ENCODE measurements at regions not wholly inside any gene's neighbourhood (a gene's known extent, or its start where the extent isn't known, plus 50 kb on each side); places are given as distances from the start of the nearest gene placed in this dataset.

DNA sequence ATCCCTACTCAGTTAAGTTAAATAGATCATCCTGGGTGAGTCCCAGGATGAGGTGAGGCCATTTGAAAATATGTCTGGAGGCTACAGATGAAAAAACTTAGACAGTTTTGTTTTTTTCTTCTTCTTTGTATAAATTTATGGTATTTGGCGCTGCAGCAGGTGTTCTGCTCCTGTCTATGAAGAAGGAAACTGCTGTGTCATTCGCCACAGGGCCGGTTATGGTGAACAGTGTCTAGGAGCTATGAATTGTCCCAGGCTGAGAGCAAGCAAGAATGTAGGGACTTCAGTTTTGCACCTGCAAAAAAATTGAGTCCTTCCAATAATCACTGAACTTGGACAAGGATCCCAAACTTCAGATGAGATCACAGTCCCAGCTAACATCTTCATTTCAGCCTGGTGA is 674.3 kb upstream of the RGS18 start:
- H3K4me3 ChIP-seq (ENCODE audit: low read length in 2 of 2), result no peak overlapping the region
- no CpG with 5 or more reads among the region's 3 CpGs for WGBS, 2 donors (ENCODE audit: extremely low coverage in 2 of 2, insufficient read length in 2 of 2, insufficient replicate concordance in 1 of 2)
- H4K8ac ChIP-seq (ENCODE audit: low read depth, low read length), result no peak overlapping the region
- H3K4me2 ChIP-seq (ENCODE audit: insufficient read depth, low read length, poor library complexity, severe bottlenecking), result no peak overlapping the region
- H2BK12ac ChIP-seq (ENCODE audit: low read length), result no peak overlapping the region
- DNase-seq (ENCODE audit: low spot score), result no peak
- no peak overlapping the region for H3K14ac ChIP-seq (ENCODE audit: low read length)
- H2BK5ac ChIP-seq (ENCODE audit: low read length), result no peak overlapping the region
- H3K36me3 ChIP-seq (replicated peaks in 1 of 2; ENCODE audit: control insufficient read depth in 2 of 2, insufficient read depth in 2 of 2, low read length in 2 of 2), result no peaks in the 10 kb centered on the region
- H3K27ac ChIP-seq (replicated peaks; ENCODE audit: low read length), result no peak overlapping the region
- no peaks in the 10 kb centered on the region for H3K27me3 ChIP-seq (ENCODE audit: control insufficient read depth in 3 of 3, insufficient read depth in 3 of 3, low read depth in 1 of 3, low read length in 3 of 3)
- no peaks in the 10 kb centered on the region for H3K79me1 ChIP-seq (ENCODE audit: low read depth, low read length)
- no peak overlapping the region for H2BK120ac ChIP-seq (ENCODE audit: low read depth, low read length)
- no peak overlapping the region for H2AFZ ChIP-seq (ENCODE audit: low read length)
- no peak overlapping the region for H3K18ac ChIP-seq (ENCODE audit: low read length)
- no peaks in the 10 kb centered on the region for H3K9me3 ChIP-seq (replicated peaks in 1 of 2; ENCODE audit: control insufficient read depth in 2 of 2, insufficient read depth in 1 of 2, low read depth in 1 of 2, low read length in 2 of 2)
- H4K91ac ChIP-seq (ENCODE audit: low read depth, low read length, poor library complexity), result no peak overlapping the region
- H2BK15ac ChIP-seq (ENCODE audit: low read length), result no peak overlapping the region
- no peak overlapping the region for H3K23ac ChIP-seq (ENCODE audit: low read depth, low read length, poor library complexity)
- no peak overlapping the region for H3K4ac ChIP-seq (ENCODE audit: low read length)
- no peak overlapping the region for H2AK5ac ChIP-seq (ENCODE audit: low read depth, low read length)
- no peak overlapping the region for H3K9ac ChIP-seq (ENCODE audit: low read depth, low read length, poor library complexity)
- no peaks in the 10 kb centered on the region for H3K4me1 ChIP-seq (ENCODE audit: control insufficient read depth in 2 of 2, insufficient read depth in 1 of 2, low read depth in 1 of 2, low read length in 2 of 2)

DNA sequence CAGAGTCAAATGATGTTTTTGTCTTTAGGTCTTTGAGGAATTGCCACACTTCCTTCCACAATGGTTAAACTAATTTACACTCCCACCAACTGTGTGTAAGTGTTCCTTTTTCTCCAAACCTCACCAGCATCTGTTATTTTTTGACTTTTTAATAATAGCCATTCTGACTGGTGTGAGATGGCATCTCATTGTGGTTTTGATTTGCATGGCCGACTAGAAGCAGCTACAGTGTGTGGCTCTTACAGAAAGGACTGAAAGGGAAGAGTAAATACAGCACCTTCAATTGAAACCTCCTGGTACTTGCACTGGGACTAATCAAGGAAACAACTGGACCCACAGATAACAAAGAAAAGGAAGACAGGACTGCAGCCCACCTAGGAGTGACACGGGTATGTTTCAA is 668.0 kb upstream of the RGS18 start:
- no peak overlapping the region for H2BK15ac ChIP-seq (ENCODE audit: low read length)
- no peak overlapping the region for H2AFZ ChIP-seq (ENCODE audit: low read length)
- no peak overlapping the region for H2AK5ac ChIP-seq (ENCODE audit: low read depth, low read length)
- H3K23ac ChIP-seq (ENCODE audit: low read depth, low read length, poor library complexity), result no peak overlapping the region
- no peak overlapping the region for H2BK5ac ChIP-seq (ENCODE audit: low read length)
- H3K9ac ChIP-seq (ENCODE audit: low read depth, low read length, poor library complexity), result no peak overlapping the region
- no peaks in the 10 kb centered on the region for H3K79me1 ChIP-seq (ENCODE audit: low read depth, low read length)
- no peak overlapping the region for H3K4me3 ChIP-seq (ENCODE audit: low read length in 2 of 2)
- no peak overlapping the region for H3K4me2 ChIP-seq (ENCODE audit: insufficient read depth, low read length, poor library complexity, severe bottlenecking)
- no peak overlapping the region for H3K18ac ChIP-seq (ENCODE audit: low read length)
- H3K27ac ChIP-seq (replicated peaks; ENCODE audit: low read length), result no peak overlapping the region
- DNase-seq (ENCODE audit: low spot score), result no peak
- H3K27me3 ChIP-seq (ENCODE audit: control insufficient read depth in 3 of 3, insufficient read depth in 3 of 3, low read depth in 1 of 3, low read length in 3 of 3), result no peaks in the 10 kb centered on the region
- WGBS, 2 donors (ENCODE audit: extremely low coverage in 2 of 2, insufficient read length in 2 of 2, insufficient replicate concordance in 1 of 2), result no CpG with 5 or more reads among the region's 2 CpGs
- H3K36me3 ChIP-seq (replicated peaks in 1 of 2; ENCODE audit: control insufficient read depth in 2 of 2, insufficient read depth in 2 of 2, low read length in 2 of 2), result no peaks in the 10 kb centered on the region
- H3K14ac ChIP-seq (ENCODE audit: low read length), result no peak overlapping the region
- no peak overlapping the region for H4K8ac ChIP-seq (ENCODE audit: low read depth, low read length)
- H2BK120ac ChIP-seq (ENCODE audit: low read depth, low read length), result no peak overlapping the region
- H4K91ac ChIP-seq (ENCODE audit: low read depth, low read length, poor library complexity), result no peak overlapping the region
- no peak overlapping the region for H2BK12ac ChIP-seq (ENCODE audit: low read length)
- no peak overlapping the region for H3K4ac ChIP-seq (ENCODE audit: low read length)
- H3K4me1 ChIP-seq (ENCODE audit: control insufficient read depth in 2 of 2, insufficient read depth in 1 of 2, low read depth in 1 of 2, low read length in 2 of 2), result no peaks in the 10 kb centered on the region
- no peaks in the 10 kb centered on the region for H3K9me3 ChIP-seq (replicated peaks in 1 of 2; ENCODE audit: control insufficient read depth in 2 of 2, insufficient read depth in 1 of 2, low read depth in 1 of 2, low read length in 2 of 2)

DNA sequence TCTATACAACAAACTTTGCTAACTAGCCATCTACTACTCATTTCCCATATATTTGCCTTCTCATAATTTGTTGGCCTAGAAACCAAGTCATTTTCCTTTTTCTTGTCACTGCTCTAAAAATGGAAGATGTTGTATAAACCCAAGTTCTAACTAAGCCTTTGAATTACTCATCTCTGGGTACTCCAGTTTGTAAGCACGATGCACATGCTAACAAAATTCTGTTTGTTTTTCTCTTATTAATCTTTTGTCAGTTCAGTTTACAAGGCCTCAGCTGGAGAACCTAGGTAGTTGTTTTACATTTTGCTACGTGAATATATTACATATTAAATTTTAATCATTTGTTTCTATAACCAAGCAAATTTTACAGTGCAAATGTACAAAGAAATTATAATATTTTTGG is 663.2 kb upstream of the RGS18 start:
- Histone ChIP-seq H3K4me1 (ENCODE audit: control insufficient read depth in 2 of 2, insufficient read depth in 1 of 2, low read depth in 1 of 2, low read length in 2 of 2) (no peaks in the 10 kb centered on the region), H3K79me1 (ENCODE audit: low read depth, low read length) (no peaks in the 10 kb centered on the region)
- no CpG with 5 or more reads among the region's 2 CpGs for WGBS, 2 donors (ENCODE audit: extremely low coverage in 2 of 2, insufficient read length in 2 of 2, insufficient replicate concordance in 1 of 2)

DNA sequence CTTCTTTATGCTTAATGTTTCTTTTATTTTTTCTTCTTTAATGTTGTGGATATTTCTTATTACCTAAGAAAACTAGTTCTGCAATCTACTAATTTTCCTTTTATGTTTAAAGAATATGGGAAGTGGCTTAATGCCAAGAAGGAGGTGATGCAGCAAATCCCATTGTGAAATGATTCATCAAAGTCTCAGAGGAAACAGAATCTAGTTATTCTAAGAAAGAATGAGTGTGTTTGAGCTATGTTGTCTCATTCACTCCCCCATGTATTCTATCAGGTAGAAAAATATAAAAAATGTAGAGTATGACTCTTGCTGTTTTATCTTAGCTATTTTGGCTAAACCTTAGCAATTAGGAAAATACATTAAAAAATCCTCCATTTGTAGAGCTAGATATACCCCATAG is 659.9 kb upstream of the RGS18 start:
- Histone ChIP-seq H3K79me1 (ENCODE audit: low read depth, low read length) (no peaks in the 10 kb centered on the region), H4K8ac (ENCODE audit: low read depth, low read length) (no peak overlapping the region), H3K9me3 (replicated peaks in 1 of 2; ENCODE audit: control insufficient read depth in 2 of 2, insufficient read depth in 1 of 2, low read depth in 1 of 2, low read length in 2 of 2) (no peaks in the 10 kb centered on the region), H3K14ac (ENCODE audit: low read length) (no peak overlapping the region), H3K27me3 (ENCODE audit: control insufficient read depth in 3 of 3, insufficient read depth in 3 of 3, low read depth in 1 of 3, low read length in 3 of 3) (no peaks in the 10 kb centered on the region), H3K18ac (ENCODE audit: low read length) (no peak overlapping the region), H3K4me1 (ENCODE audit: control insufficient read depth in 2 of 2, insufficient read depth in 1 of 2, low read depth in 1 of 2, low read length in 2 of 2) (no peaks in the 10 kb centered on the region), H3K36me3 (replicated peaks in 1 of 2; ENCODE audit: control insufficient read depth in 2 of 2, insufficient read depth in 2 of 2, low read length in 2 of 2) (no peaks in the 10 kb centered on the region), H2BK15ac (ENCODE audit: low read length) (no peak overlapping the region), H3K4me3 (ENCODE audit: low read length in 2 of 2) (no peak overlapping the region), H2BK120ac (ENCODE audit: low read depth, low read length) (no peak overlapping the region), H3K4ac (ENCODE audit: low read length) (no peak overlapping the region), H2BK12ac (ENCODE audit: low read length) (no peak overlapping the region), H3K23ac (ENCODE audit: low read depth, low read length, poor library complexity) (no peak overlapping the region), H4K91ac (ENCODE audit: low read depth, low read length, poor library complexity) (no peak overlapping the region), H3K4me2 (ENCODE audit: insufficient read depth, low read length, poor library complexity, severe bottlenecking) (no peak overlapping the region), H2BK5ac (ENCODE audit: low read length) (no peak overlapping the region), H2AK5ac (ENCODE audit: low read depth, low read length) (no peak overlapping the region), H3K9ac (ENCODE audit: low read depth, low read length, poor library complexity) (no peak overlapping the region), H2AFZ (ENCODE audit: low read length) (no peak overlapping the region), H3K27ac (replicated peaks; ENCODE audit: low read length) (no peak overlapping the region)
- no peak for DNase-seq (ENCODE audit: low spot score)

More for the DNA sequence above, 663.2 kb upstream of the RGS18 start:
- Histone ChIP-seq H3K27ac (replicated peaks; ENCODE audit: low read length) (no peak overlapping the region), H2AK5ac (ENCODE audit: low read depth, low read length) (no peak overlapping the region), H2BK5ac (ENCODE audit: low read length) (no peak overlapping the region), H3K9ac (ENCODE audit: low read depth, low read length, poor library complexity) (no peak overlapping the region), H3K4ac (ENCODE audit: low read length) (no peak overlapping the region), H3K27me3 (ENCODE audit: control insufficient read depth in 3 of 3, insufficient read depth in 3 of 3, low read depth in 1 of 3, low read length in 3 of 3) (no peaks in the 10 kb centered on the region), H3K23ac (ENCODE audit: low read depth, low read length, poor library complexity) (no peak overlapping the region), H3K4me2 (ENCODE audit: insufficient read depth, low read length, poor library complexity, severe bottlenecking) (no peak overlapping the region), H2BK15ac (ENCODE audit: low read length) (no peak overlapping the region), H2BK120ac (ENCODE audit: low read depth, low read length) (no peak overlapping the region), H4K91ac (ENCODE audit: low read depth, low read length, poor library complexity) (no peak overlapping the region), H3K36me3 (replicated peaks in 1 of 2; ENCODE audit: control insufficient read depth in 2 of 2, insufficient read depth in 2 of 2, low read length in 2 of 2) (no peaks in the 10 kb centered on the region), H2BK12ac (ENCODE audit: low read length) (no peak overlapping the region), H3K9me3 (replicated peaks in 1 of 2; ENCODE audit: control insufficient read depth in 2 of 2, insufficient read depth in 1 of 2, low read depth in 1 of 2, low read length in 2 of 2) (no peaks in the 10 kb centered on the region), H2AFZ (ENCODE audit: low read length) (no peak overlapping the region), H3K4me3 (ENCODE audit: low read length in 2 of 2) (no peak overlapping the region), H3K14ac (ENCODE audit: low read length) (no peak overlapping the region), H4K8ac (ENCODE audit: low read depth, low read length) (no peak overlapping the region), H3K18ac (ENCODE audit: low read length) (no peak overlapping the region)
- no peak for DNase-seq (ENCODE audit: low spot score)

All from neuronal stem cell (in vitro differentiated cells).